Mesenchymal stem cell (in vitro differentiated cells and primary cell): ENCODE measurements at regions not wholly inside any gene's neighbourhood (a gene's known extent, or its start where the extent isn't known, plus 50 kb on each side); places are given as distances from the start of the nearest gene placed in this dataset.
"Not testable (repeated sequence)": the region's sequence is repeated elsewhere in the genome, so short reads cannot be mapped to it uniquely, and the experiment has no call there.

ENCODE experiments used
- DNase-seq: peaks from one replicate; pipeline ENCODE4 v3.0.0-alpha.2; 2013
- H2AFZ ChIP-seq: one replicate; pipeline ENCODE4 v1.6.1; 2013; ENCODE audit warnings: low read depth, mild to moderate bottlenecking, control low read depth, inconsistent platforms, low read length, moderate library complexity
- H2AK5ac ChIP-seq: 2 replicates; pipeline ENCODE4 v1.6.1; 2013; ENCODE audit warnings: low read length, moderate library complexity, mild to moderate bottlenecking, inconsistent platforms; ENCODE audit not compliant: severe bottlenecking
- H2BK120ac ChIP-seq: one replicate; pipeline ENCODE4 v1.6.1; 2013; ENCODE audit warnings: low read depth, mild to moderate bottlenecking, inconsistent platforms, low read length, moderate library complexity
- H2BK12ac ChIP-seq, 2 experiments: one replicate each; pipeline ENCODE4 v1.6.1; 2013; ENCODE audit warnings: inconsistent platforms in 2 of 2, low read length in 2 of 2, mild to moderate bottlenecking in 2 of 2, moderate library complexity in 2 of 2, control low read depth in 1 of 2
- H2BK15ac ChIP-seq: one replicate; pipeline ENCODE4 v1.6.1; 2013; ENCODE audit warnings: mild to moderate bottlenecking, low read depth, inconsistent platforms; ENCODE audit not compliant: poor library complexity, severe bottlenecking
- H2BK5ac ChIP-seq: 2 replicates; pipeline ENCODE4 v1.6.1; 2013; ENCODE audit warnings: low read depth, mild to moderate bottlenecking, low read length, control low read depth, inconsistent platforms; ENCODE audit not compliant: poor library complexity, severe bottlenecking
- H3K14ac ChIP-seq, 2 experiments: one replicate each; pipeline ENCODE4 v1.6.1; 2013; ENCODE audit warnings: inconsistent platforms in 2 of 2, low read length in 2 of 2, control low read depth in 1 of 2, mild to moderate bottlenecking in 1 of 2, moderate library complexity in 1 of 2
- H3K18ac ChIP-seq, 2 experiments: one replicate each; pipeline ENCODE4 v1.6.1; 2013; ENCODE audit warnings: inconsistent platforms in 2 of 2, low read length in 2 of 2, control low read depth in 1 of 2, low read depth in 1 of 2, mild to moderate bottlenecking in 1 of 2
- H3K23ac ChIP-seq, 2 experiments: one replicate each; pipeline ENCODE4 v1.6.1; 2013; ENCODE audit warnings: inconsistent platforms in 2 of 2, low read length in 2 of 2, mild to moderate bottlenecking in 2 of 2, moderate library complexity in 2 of 2, control low read depth in 1 of 2
- H3K27ac ChIP-seq: 2 replicates; pipeline ENCODE4 v1.5.1; 2013; ENCODE audit warnings: mild to moderate bottlenecking, moderate library complexity, low read length, control low read depth, inconsistent platforms; ENCODE audit not compliant: poor library complexity, severe bottlenecking
- H3K27me3 ChIP-seq, 2 experiments: 2 replicates each; pipeline versions ENCODE4 v1.6.1 to v1.7.0; 2013; ENCODE audit warnings: low read length in 2 of 2, mild to moderate bottlenecking in 2 of 2, moderate library complexity in 2 of 2, control low read depth in 1 of 2, inconsistent platforms in 1 of 2; ENCODE audit not compliant: control insufficient read depth in 1 of 2, insufficient read depth in 1 of 2
- H3K36me3 ChIP-seq, 2 experiments: 2 replicates each; pipeline versions ENCODE4 v1.6.1 to v1.7.0; 2013; ENCODE audit warnings: low read length in 2 of 2, control low read depth in 1 of 2, inconsistent platforms in 1 of 2, low read depth in 1 of 2, mild to moderate bottlenecking in 1 of 2; ENCODE audit not compliant: insufficient read depth in 2 of 2, control insufficient read depth in 1 of 2
- H3K4ac ChIP-seq, 2 experiments: one replicate each; pipeline ENCODE4 v1.6.1; 2013; ENCODE audit warnings: inconsistent platforms in 2 of 2, low read length in 2 of 2, mild to moderate bottlenecking in 2 of 2, moderate library complexity in 2 of 2, control low read depth in 1 of 2, low read depth in 1 of 2
- H3K4me1 ChIP-seq: 2 replicates; pipeline ENCODE4 v1.6.1; 2013; ENCODE audit warnings: low read depth, low read length, control low read depth; ENCODE audit not compliant: control insufficient read depth, insufficient read depth
- H3K4me2 ChIP-seq: 2 replicates; pipeline ENCODE4 v1.6.1; 2013; ENCODE audit warnings: low read length, mild to moderate bottlenecking, inconsistent platforms; ENCODE audit not compliant: poor library complexity, severe bottlenecking
- H3K4me3 ChIP-seq, 2 experiments: 2 replicates each; pipeline versions ENCODE4 v1.5.1 to v1.7.0; 2013; ENCODE audit warnings: low read length in 2 of 2, mild to moderate bottlenecking in 2 of 2, control low read depth in 1 of 2, low read depth in 1 of 2; ENCODE audit not compliant: insufficient read depth in 1 of 2
- H3K79me1 ChIP-seq: replicated peaks from 2 replicates; pipeline ENCODE4 v1.6.1; 2013; ENCODE audit warnings: mild to moderate bottlenecking, control low read depth, low read length, inconsistent platforms; ENCODE audit not compliant: poor library complexity, severe bottlenecking
- H3K9ac ChIP-seq: 2 replicates; pipeline ENCODE4 v1.7.0; 2013; ENCODE audit warnings: mild to moderate bottlenecking, low read length, moderate library complexity
- H3K9me3 ChIP-seq: 2 replicates; pipeline ENCODE4 v1.7.0; 2013; ENCODE audit warnings: mild to moderate bottlenecking, low read length; ENCODE audit not compliant: control insufficient read depth
- H4K8ac ChIP-seq: one replicate; pipeline ENCODE4 v1.6.1; 2013; ENCODE audit warnings: inconsistent platforms, mild to moderate bottlenecking, low read length, moderate library complexity
- H4K91ac ChIP-seq: one replicate; pipeline ENCODE4 v1.6.1; 2013; ENCODE audit warnings: mild to moderate bottlenecking, low read length, inconsistent platforms
- WGBS: methylation state at CpG from one replicate; pipeline ENCODE4 v1.1.7; 2013; ENCODE audit warnings: mixed read lengths; 5-methylcytosine and 5-hydroxymethylcytosine counted together

GRCh38 chr4:3628868-3629175 is 96.6 kb upstream of the LRPAP1 start:
- no peaks in the 10 kb centered on the region for H3K9me3 ChIP-seq
- H4K91ac ChIP-seq, result no peak overlapping the region

DNA sequence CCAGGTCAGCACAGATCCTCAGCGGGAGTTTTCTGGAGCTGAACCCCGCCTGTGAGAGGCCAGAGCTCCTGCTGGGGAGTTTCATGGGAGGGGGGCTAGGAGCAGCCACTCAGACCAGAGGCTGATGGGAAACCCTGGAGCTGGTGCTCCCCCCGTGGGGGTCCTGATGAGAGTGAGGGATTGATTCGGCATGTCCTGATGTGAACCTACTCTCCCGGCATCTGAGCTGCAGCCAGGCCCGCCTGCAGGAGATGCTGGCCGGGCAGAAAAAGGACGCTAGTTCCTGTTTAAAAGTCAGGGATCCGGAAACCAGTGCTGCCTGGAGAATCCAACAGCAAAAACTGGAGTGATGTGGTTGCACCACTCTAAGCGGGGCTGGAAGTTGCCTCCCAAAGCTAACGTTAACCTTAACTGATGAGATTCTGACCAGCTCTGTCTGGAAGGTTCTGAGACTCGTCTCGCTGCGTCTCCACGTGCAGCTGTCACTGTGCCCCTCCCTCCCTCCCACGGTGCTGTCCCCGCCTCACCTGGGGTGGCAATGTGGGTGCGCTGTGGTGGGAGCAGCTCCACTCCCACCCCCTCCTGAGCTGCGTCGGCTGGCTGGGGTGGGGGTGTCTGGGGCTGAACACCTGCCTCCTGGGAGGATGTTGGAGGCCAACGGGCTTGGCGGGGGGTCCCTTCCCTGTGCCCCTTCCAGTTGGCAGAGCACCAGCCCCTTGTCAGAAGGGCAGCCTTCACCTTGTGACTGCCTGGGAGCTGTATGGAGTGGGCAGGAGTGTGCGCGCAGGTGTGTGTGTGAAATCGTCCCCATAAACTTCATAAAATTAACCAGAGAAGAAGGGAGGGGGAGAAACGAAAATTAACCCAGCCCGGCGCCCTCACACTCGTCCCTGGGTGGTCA is 96.0 kb upstream of the LRPAP1 start:
- not testable (repeated sequence) for H3K23ac ChIP-seq, H3K4me1 ChIP-seq, H3K79me1 ChIP-seq, H2BK12ac ChIP-seq, H2BK120ac ChIP-seq, H3K4me2 ChIP-seq, H3K9ac ChIP-seq, H2BK15ac ChIP-seq, H4K8ac ChIP-seq, H3K36me3 ChIP-seq, H3K4me3 ChIP-seq, H3K9me3 ChIP-seq, H3K14ac ChIP-seq, H4K91ac ChIP-seq, DNase-seq, H3K18ac ChIP-seq, H2AFZ ChIP-seq, H2BK5ac ChIP-seq, H3K27ac ChIP-seq, H2AK5ac ChIP-seq, H3K4ac ChIP-seq
- peaks cover 5 to 25% of the 10 kb centered on the region in 2 experiments for H3K27me3 ChIP-seq
- 75% methylated on average over 21 of the region's 29 CpGs for WGBS

More at GRCh38 chr4:3628868-3629175, 96.6 kb upstream of the LRPAP1 start:
- Histone ChIP-seq H2BK5ac (no peak overlapping the region), H3K4ac (no peak overlapping the region), H3K14ac (no peak overlapping the region), H2BK12ac (no peak overlapping the region), H4K8ac (no peak overlapping the region), H3K23ac (no peak overlapping the region), H3K27ac (no peak overlapping the region), H3K4me1 (no peaks in the 10 kb centered on the region), H3K4me2 (no peak overlapping the region), H3K18ac (no peak overlapping the region), H3K4me3 (no peak overlapping the region), H2AK5ac (no peak overlapping the region), H3K27me3 (peaks cover 5 to 25% of the 10 kb centered on the region in 2 experiments), H3K79me1 (no peaks in the 10 kb centered on the region), H3K9ac (no peak overlapping the region), H2BK120ac (no peak overlapping the region), H2BK15ac (no peak overlapping the region), H3K36me3 (no peaks in the 10 kb centered on the region), H2AFZ (no peak overlapping the region)
- DNase-seq, result no peak
- WGBS, result 81% methylated on average over 11 of the region's 11 CpGs

DNA sequence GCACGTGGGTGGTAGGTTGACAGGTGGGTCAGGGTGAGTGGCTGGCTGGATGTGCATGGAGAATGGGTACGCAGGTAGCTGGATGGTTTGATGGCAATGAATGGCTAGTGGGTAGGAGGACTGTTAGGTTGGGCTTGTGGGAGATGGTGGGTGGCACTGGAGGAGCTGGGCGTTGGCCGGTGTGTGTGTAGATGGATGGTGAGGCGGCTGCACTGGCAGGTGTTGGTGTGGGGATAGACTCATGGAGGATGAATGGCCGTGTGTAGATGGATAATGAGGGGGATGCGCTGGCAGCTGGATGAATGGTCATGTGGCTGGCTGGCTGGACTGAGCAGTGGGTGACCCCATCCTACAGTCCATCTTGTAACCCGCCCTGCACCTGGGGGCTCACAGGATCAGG is 95.2 kb upstream of the LRPAP1 start:
- H3K18ac ChIP-seq, H3K27ac ChIP-seq, H3K14ac ChIP-seq, H3K4ac ChIP-seq, H2AK5ac ChIP-seq, H3K9me3 ChIP-seq, H3K4me1 ChIP-seq, H4K91ac ChIP-seq, H3K4me2 ChIP-seq, DNase-seq, H2AFZ ChIP-seq, H2BK120ac ChIP-seq, H3K36me3 ChIP-seq, H3K9ac ChIP-seq, H2BK15ac ChIP-seq, H3K4me3 ChIP-seq, H2BK5ac ChIP-seq, H3K79me1 ChIP-seq, H2BK12ac ChIP-seq, H4K8ac ChIP-seq, H3K23ac ChIP-seq: not testable (repeated sequence)
- WGBS, result 77% methylated on average over 4 of the region's 8 CpGs
- peaks cover 5 to 28% of the 10 kb centered on the region in 2 experiments for H3K27me3 ChIP-seq

DNA sequence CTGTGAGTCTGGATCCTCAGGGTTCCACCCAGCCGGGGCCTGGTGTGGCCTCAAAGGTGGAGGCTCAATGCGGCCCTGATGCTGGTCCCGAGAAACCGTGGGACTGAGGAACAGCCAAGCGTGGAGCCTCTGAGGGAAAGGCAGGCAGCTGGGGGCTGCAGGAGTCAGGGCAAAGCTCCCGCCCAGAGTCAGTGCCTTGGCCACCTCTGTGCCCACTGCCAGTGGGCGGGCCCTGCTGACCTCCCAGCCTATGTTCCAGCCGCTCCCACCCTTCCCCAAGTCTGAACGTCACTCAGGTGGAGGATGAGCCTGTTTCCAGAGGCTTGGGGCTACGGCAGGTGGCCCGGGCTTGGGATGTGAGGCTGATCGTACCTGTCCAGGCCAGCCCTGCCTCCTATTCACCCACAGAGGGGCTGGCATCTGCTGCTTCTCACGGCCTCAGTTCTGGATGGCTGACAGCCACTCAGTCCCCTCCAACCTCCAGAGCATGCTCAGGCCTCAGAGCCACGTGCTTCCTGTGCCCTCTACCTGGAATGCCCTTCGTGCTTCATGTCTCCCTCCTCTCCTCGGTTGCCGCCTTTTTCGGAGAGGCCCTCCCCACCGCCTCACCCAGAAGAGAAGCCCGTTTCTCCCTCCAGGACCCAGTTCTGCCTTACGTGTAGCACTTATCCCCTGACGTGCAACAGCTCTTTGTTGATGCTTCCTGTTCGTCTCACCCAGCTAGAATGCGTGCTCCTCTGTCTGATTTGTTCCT is 94.1 kb upstream of the LRPAP1 start:
- H3K79me1 ChIP-seq, H4K8ac ChIP-seq, H3K4me1 ChIP-seq, H2AFZ ChIP-seq, H3K36me3 ChIP-seq, H2BK15ac ChIP-seq, H2AK5ac ChIP-seq, H3K9me3 ChIP-seq, H2BK5ac ChIP-seq, H2BK120ac ChIP-seq, H2BK12ac ChIP-seq, H3K4ac ChIP-seq, H3K4me2 ChIP-seq, DNase-seq, H3K14ac ChIP-seq, H3K4me3 ChIP-seq, H3K18ac ChIP-seq, H4K91ac ChIP-seq, H3K23ac ChIP-seq, H3K27ac ChIP-seq, H3K9ac ChIP-seq: not testable (repeated sequence)
- H3K27me3 ChIP-seq, result peaks cover 5 to 28% of the 10 kb centered on the region in 2 experiments
- WGBS, result 82% methylated on average over 24 of the region's 24 CpGs
